Loucy (cell line): ENCODE measurements at regions not wholly inside any gene's neighbourhood (a gene's known extent, or its start where the extent isn't known, plus 50 kb on each side); places are given as distances from the start of the nearest gene placed in this dataset.

Source experiments
- CTCF ChIP-seq: fragments of 200-600 bp; sonication (generic); conservative IDR thresholded peaks from 2 replicates; pipeline ENCODE4 v1.5.1; 2014; ENCODE audit warnings: mild to moderate bottlenecking, antibody characterized with exemption, low read length
- EZH2phosphoT487 ChIP-seq: fragments of 200-600 bp; IDR thresholded peaks from 2 replicates; pipeline ENCODE4 v1.6.1; 2018; ENCODE audit warnings: antibody characterized with exemption, mild to moderate bottlenecking, moderate library complexity, borderline replicate concordance

GRCh38 chr6:168916576-168917211, 337.0 kb downstream of the THBS2 start:
- TF ChIP-seq CTCF = no peak
- TF ChIP-seq EZH2phosphoT487 = no peak
